Endothelial cell of hepatic sinusoid (primary cell): ENCODE measurements at regions not wholly inside any gene's neighbourhood (a gene's known extent, or its start where the extent isn't known, plus 50 kb on each side); places are given as distances from the start of the nearest gene placed in this dataset.

Experiments
- in situ Hi-C: cut with HindIII; loops from 2 replicates; pipeline ENCODE4 v1.10.0; 2017; ENCODE audit warnings: low sequenced_read_pairs

GRCh38 chr15:25565470-25566264 is 126.8 kb upstream of the UBE3A start:
- in situ Hi-C loops, result no loop called here

- in situ Hi-C loops, result no loop called here
These were observed 124.8 kb upstream of the UBE3A start for GRCh38 chr15:25563596-25563995.

GRCh38 chr15:25557926-25558325 is 119.1 kb upstream of the UBE3A start:
- in situ Hi-C loops, result no loop called here

GRCh38 chr15:25556136-25556535 is 117.3 kb upstream of the UBE3A start:
- in situ Hi-C loops, result no loop called here

- in situ Hi-C loops, result no loop called here
These were observed 115.8 kb upstream of the UBE3A start for GRCh38 chr15:25554640-25555039.

GRCh38 chr15:25548600-25548999 is 109.8 kb upstream of the UBE3A start:
- in situ Hi-C loops, result no loop called here

GRCh38 chr15:25545889-25546288 is 107.1 kb upstream of the UBE3A start:
- in situ Hi-C loops, result no loop called here

GRCh38 chr15:25545017-25545416 is 106.2 kb upstream of the UBE3A start:
- in situ Hi-C loops, result no loop called here

- in situ Hi-C loops, result no loop called here
These were observed 105.3 kb upstream of the UBE3A start for GRCh38 chr15:25544076-25544475.

GRCh38 chr15:25543196-25543595 is 104.4 kb upstream of the UBE3A start:
- in situ Hi-C loops, result no loop called here

- in situ Hi-C loops, result no loop called here
These were observed 102.4 kb upstream of the UBE3A start for GRCh38 chr15:25541228-25541627.

GRCh38 chr15:25536801-25537611 is 98.2 kb upstream of the UBE3A start:
- in situ Hi-C loops, result no loop called here

- in situ Hi-C loops, result no loop called here
These were observed 97.0 kb upstream of the UBE3A start for GRCh38 chr15:25535866-25536265.

GRCh38 chr15:25534293-25534692 is 95.5 kb upstream of the UBE3A start:
- in situ Hi-C loops, result no loop called here

GRCh38 chr15:25532269-25533140 is 93.7 kb upstream of the UBE3A start:
- in situ Hi-C loops, result no loop called here

GRCh38 chr15:25529774-25530173 is 91.0 kb upstream of the UBE3A start:
- in situ Hi-C loops, result no loop called here

- in situ Hi-C loops, result no loop called here
These were observed 88.3 kb upstream of the UBE3A start for GRCh38 chr15:25527118-25527517.

GRCh38 chr15:25525741-25526140 is 86.9 kb upstream of the UBE3A start:
- in situ Hi-C loops, result no loop called here

- in situ Hi-C loops, result no loop called here
These were observed 76.8 kb upstream of the UBE3A start for GRCh38 chr15:25515633-25516032.

- in situ Hi-C loops, result no loop called here
These were observed 75.7 kb upstream of the UBE3A start for GRCh38 chr15:25514522-25514921.

- in situ Hi-C loops, result no loop called here
These were observed 74.1 kb upstream of the UBE3A start for GRCh38 chr15:25512957-25513356.
